Cardiac fibroblast (primary cell): ENCODE measurements at regions not wholly inside any gene's neighbourhood (a gene's known extent, or its start where the extent isn't known, plus 50 kb on each side); places are given as distances from the start of the nearest gene placed in this dataset.

ENCODE experiments used
- DNase-seq, 2 donors: peaks; one replicate each; pipeline versions ENCODE4 v3.0.0 to v3.0.0-alpha.2; 2010; ENCODE audit warnings: low read depth in 2 of 2
- H3K4me3 ChIP-seq, 2 donors: replicated peaks in 1 of 2; 1 replicate in 1 of 2; 2 replicates in 1 of 2; pipeline ENCODE4 v1.5.1; 2011; ENCODE audit warnings: low read depth in 2 of 2, low read length in 2 of 2, mild to moderate bottlenecking in 2 of 2, moderate library complexity in 1 of 2
- CTCF ChIP-seq: IDR thresholded peaks from one replicate; pipeline ENCODE4 v1.5.1; 2011; ENCODE audit warnings: low read depth, mild to moderate bottlenecking, low read length, inconsistent platforms

GRCh38 chr3:26068890-26069289 lies 279.0 kb downstream of the OXSM start:
- DNase-seq, result no peak
- no peak for TF ChIP-seq CTCF
- H3K4me3 ChIP-seq, result no peak overlapping the region

DNA sequence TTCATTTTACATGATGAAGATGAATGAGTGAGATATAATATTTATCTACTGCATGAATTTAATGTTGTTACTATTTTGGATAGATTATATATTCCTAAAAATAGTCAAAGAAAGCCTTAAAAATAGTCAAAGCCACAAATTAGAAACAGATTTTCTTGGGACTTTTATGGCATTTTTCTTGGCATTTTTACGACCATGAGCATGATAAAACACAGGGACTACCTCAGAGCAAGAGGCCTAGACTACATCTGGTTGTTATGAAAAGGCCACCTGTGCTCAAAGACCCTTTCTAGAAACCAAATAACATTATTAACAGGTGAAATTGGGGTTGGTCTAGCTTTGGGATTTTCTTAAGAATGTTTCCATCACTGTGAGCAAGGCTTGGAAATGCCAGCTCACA lies 281.0 kb downstream of the OXSM start:
- no peak overlapping the region for H3K4me3 ChIP-seq

GRCh38 chr3:26074080-26074479 lies 284.2 kb downstream of the OXSM start:
- TF ChIP-seq CTCF, result no peak
- DNase-seq, result no peak
- no peak overlapping the region for H3K4me3 ChIP-seq

More for the DNA sequence above, 281.0 kb downstream of the OXSM start:
- TF ChIP-seq CTCF, result no peak
- DNase-seq, result no peak

DNA sequence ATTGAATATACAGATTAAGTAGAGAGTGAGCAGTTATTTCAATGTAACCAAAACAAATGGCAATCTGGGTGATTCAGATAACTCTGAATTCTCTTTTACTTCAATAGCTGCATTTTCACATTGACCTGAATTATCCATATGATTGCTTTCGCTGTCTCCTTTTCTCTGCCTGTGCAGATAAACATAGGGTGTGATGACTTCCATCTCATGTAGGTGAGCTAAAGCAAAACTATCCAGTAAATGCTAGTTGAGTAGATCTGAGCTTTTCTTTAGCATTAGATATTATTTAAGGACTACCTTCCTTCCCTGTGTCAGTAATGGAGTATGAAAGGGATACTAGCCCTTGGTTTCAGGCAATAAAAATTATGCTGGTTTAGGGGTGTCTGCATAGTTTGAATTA lies 288.6 kb downstream of the OXSM start:
- H3K4me3 ChIP-seq, result no peak overlapping the region
- TF ChIP-seq CTCF, result no peak
- DNase-seq, result no peak

DNA sequence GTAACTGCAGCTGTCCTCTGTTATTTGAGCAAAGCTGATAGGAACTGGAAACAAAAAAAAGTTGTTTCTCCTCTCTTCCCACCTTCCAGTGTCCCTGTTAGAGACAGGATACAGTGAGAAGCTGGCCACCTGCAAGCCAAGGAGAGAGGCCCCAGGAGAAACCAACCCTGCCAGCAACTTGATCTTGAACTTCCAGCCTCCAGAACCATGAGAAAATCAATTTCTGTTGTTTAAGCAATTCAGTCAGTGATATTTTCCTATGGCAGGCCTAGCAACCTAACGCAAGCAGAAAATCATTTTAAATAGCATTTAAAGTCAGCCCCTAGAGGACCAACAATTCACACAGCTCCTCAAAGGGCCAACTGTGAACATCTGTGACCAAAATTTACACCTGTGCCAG lies 291.3 kb downstream of the OXSM start:
- DNase-seq, result no peak
- TF ChIP-seq CTCF, result no peak
- H3K4me3 ChIP-seq, result no peak overlapping the region

DNA sequence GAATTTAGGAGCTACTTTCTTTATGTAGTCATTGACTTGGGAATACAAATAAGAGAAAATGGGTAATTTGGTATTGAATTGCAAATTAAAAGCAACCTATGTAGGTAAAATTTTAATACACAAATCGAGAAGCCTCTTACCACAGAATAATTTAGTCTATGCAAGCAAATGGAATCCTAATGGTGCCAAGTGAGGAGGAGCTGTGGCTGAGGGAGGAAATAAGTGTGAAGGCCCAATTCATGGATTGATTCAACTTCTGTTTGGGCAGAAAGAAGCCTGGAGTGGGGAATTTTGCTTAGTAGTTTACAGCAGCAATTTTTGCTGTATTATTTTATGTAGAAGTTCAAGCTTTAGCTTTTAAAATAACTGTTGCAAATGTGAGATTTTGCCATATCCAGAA lies 291.9 kb downstream of the OXSM start:
- no peak overlapping the region for H3K4me3 ChIP-seq
- DNase-seq, result no peak
- no peak for TF ChIP-seq CTCF

DNA sequence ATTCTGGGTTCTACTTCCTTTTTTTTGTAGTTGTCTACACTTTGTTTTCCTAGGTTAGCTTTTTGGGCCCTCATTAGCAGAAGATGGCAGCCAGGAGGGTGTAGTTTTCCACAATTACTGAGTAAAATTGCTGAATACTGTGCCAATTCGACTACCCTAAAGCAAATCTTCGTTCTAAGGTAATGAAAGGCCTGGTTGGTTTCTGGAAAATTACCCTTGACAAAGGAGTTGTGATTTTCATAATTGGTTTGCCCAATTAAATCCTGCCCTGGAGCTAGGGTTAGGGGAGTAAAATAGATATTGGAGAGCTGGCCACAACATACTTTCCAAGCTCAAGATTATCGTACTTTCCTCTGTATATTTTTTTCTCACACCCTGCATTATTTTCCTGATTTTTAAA lies 293.0 kb downstream of the OXSM start:
- DNase-seq, result no peak
- H3K4me3 ChIP-seq, result no peak overlapping the region
- TF ChIP-seq CTCF, result no peak
